ENCODE measurements at regions not wholly inside any gene's neighbourhood (a gene's known extent, or its start where the extent isn't known, plus 50 kb on each side); places are given as distances from the start of the nearest gene placed in this dataset.
A peak's percentile ranks its signal among the peaks of the same experiment; 100 is the strongest.

DNA sequence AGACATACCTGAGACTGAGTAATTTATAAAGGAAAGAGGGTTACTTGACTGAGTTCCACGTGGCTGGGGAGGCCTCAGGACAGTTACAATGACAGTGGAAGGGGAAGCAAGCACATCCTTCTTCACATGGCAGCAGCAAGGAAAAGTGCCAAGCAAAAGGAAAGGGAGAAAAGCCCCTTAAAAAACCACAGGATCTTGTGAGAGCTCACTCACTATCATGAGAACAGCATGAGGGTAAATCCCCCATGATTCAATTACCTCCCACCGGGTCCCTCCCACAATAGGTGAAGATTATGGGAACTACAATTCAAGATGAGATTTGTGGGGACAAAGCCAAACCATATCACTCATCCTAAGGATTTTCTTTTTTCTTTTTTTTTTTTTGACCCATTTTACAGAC lies 177.8 kb upstream of the EEA1 start:
- TF ChIP-seq, protein P1, sequence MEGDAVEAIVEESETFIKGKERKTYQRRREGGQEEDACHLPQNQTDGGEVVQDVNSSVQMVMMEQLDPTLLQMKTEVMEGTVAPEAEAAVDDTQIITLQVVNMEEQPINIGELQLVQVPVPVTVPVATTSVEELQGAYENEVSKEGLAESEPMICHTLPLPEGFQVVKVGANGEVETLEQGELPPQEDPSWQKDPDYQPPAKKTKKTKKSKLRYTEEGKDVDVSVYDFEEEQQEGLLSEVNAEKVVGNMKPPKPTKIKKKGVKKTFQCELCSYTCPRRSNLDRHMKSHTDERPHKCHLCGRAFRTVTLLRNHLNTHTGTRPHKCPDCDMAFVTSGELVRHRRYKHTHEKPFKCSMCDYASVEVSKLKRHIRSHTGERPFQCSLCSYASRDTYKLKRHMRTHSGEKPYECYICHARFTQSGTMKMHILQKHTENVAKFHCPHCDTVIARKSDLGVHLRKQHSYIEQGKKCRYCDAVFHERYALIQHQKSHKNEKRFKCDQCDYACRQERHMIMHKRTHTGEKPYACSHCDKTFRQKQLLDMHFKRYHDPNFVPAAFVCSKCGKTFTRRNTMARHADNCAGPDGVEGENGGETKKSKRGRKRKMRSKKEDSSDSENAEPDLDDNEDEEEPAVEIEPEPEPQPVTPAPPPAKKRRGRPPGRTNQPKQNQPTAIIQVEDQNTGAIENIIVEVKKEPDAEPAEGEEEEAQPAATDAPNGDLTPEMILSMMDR (IDR thresholded peaks at IDR 0.05; ENCODE audit: low read depth, low read length), result no peak
- no peak for DNase-seq (ENCODE audit: low read depth, low spot score)
- no peak overlapping the region for H3K4me3 ChIP-seq (ENCODE audit: low read depth, low read length)
- in situ Hi-C loops (cut with HindIII; ENCODE audit: low sequenced_read_pairs), result no loop called here

DNA sequence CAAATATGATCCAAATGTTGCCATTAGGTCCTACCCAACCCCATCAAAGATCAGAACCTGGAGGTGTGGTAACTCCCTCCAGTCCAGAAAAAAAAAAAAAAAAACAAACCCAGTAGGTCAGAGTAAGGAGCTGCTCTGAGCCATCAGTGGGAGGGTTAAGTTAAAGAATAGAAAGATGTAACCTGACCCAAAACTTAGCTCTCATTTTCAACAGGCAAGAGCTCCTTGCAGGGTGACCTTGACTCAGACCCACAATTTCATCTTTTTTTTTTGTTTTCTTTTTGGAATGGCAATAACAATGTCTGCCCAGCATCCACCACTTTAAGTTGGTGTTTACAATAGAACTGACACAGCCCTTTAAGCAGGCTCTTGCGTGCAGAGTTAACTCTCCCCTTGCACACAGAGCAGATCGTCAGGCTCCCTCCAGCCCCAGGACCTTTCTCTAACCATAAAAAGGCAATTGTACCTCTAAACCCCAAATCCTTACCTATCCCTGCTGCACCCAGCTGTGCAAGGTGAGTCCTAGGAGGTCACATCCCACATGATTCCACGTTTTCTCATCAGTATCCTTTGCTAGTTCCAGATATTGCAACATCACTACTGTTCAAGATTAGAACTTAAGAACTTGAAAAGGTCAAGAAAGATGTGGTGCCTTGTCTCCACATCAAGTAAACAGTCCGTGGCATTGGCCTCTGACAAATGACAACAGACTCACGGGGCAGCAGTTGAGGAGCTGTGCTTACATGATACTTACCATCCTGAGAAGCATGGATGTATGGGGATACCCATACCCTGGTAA lies 178.6 kb upstream of the EEA1 start:
- in situ Hi-C loops (cut with HindIII; ENCODE audit: low sequenced_read_pairs), result no loop called here
- H3K4me3 ChIP-seq (ENCODE audit: low read depth, low read length), result no peak overlapping the region
- TF ChIP-seq, protein P1 (IDR thresholded peaks at IDR 0.05; ENCODE audit: low read depth, low read length), result no peak
- peak; percentile 23 for DNase-seq (ENCODE audit: low read depth, low spot score)

DNA sequence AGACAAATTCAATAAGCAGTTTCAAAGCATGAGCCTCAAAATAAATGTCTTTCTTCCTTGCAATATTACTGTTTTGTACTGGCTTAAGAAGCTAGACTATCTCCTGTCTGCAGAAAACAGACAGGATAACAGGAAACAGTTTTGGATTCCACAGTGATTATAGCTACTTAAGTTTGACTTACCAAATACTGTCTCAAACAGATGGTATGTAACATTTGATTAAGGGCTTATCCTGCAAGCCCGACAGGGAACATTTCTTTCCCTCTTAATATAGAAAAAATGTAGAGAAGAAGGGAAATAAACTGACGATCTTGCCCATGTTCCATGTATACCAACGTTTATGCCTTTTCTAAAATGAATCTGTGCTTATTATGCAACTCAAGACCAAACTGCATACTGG lies 179.9 kb upstream of the EEA1 start:
- DNase-seq (ENCODE audit: low read depth, low spot score), result peak; percentile 54
- TF ChIP-seq, protein P1 (IDR thresholded peaks at IDR 0.05; ENCODE audit: low read depth, low read length), result no peak
- in situ Hi-C loops (cut with HindIII; ENCODE audit: low sequenced_read_pairs), result no loop called here
- H3K4me3 ChIP-seq (ENCODE audit: low read depth, low read length), result no peak overlapping the region

DNA sequence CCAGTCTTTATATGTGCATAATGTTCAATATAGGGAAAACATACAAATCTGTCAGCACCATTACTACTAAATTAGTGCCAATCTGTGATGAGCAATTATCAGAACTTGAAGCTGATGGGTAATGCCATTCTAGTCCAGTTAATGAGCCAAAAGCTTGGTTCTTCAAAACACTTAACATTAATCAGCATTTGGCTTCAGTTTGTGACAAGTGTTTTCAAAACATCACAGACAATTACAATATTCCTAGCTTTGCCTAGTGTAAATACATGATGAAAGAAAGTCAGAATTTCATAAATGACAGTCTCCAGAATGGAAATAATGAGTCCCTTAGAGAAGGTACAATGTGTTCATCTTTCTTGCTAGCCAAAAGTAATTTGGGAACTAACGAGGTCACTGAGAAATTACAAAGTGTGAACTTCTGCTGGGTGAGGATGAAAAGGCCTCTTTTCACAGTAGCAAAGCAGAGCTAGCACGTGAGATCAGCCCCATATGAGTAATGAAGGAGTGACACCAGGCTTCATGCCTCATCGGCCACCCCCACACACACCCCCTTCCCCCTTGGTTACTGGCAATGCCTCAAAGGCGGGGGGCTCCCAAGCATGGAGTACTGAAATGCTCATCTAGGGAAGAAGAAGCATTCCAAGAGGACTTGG lies 180.6 kb upstream of the EEA1 start:
- in situ Hi-C loops (cut with HindIII; ENCODE audit: low sequenced_read_pairs), result no loop called here
- no peak for DNase-seq (ENCODE audit: low read depth, low spot score)
- H3K4me3 ChIP-seq (ENCODE audit: low read depth, low read length), result no peak overlapping the region
- TF ChIP-seq, protein P1 (IDR thresholded peaks at IDR 0.05; ENCODE audit: low read depth, low read length), result no peak

DNA sequence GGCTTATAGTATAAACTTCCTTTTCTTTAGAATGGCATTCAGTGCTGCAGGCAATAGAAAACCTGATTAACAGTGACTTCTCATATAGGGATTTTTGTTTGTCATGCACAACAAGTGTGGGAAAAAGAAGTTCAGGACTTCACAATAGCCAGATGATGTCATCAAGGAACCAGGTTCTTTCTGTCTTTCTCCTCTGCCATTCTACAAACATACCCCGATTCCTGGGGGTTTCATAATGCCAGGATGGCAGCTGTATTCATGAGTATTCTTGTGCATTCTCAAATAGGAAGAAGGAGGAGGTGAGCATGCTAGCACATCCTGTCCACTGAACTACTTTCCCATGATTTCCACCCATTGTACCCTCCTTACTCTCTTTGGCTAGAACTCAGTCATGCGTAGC lies 182.7 kb upstream of the EEA1 start:
- in situ Hi-C loops (cut with HindIII; ENCODE audit: low sequenced_read_pairs), result no loop called here
- TF ChIP-seq, protein P1 (IDR thresholded peaks at IDR 0.05; ENCODE audit: low read depth, low read length), result no peak
- no peak overlapping the region for H3K4me3 ChIP-seq (ENCODE audit: low read depth, low read length)
- DNase-seq (ENCODE audit: low read depth, low spot score), result no peak

DNA sequence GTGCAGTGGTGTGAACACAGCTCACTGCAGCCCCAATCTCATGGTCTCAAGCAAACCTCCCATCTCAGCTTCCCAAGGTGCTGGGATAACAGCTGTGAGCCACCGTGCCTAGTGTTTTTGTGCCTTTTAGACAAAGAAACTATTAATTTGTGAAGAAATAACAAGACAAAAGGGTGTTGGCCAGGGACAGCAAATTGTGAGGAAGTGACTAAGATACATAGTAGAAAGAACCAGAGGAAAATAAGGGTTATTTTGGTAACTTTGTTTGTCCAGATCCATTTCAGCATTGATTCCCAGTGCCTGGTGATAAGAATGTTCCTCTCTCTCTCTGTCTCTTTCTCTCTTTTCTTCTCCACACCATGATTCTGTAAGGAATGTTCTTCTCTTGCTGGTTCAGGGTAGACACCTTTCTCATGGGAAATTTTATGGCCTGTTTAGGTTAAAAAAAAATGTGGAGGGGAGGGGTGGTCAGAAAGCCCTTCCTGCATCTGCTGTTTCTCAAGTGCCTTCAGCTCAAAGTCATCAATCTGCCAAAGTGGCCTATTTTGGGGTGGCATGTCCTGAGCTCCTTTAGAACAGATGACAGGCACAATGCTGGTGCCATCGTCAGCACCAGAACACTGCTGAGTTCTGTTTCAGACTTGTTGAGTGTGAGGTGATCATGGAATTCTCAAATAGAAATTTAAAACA lies 184.4 kb upstream of the EEA1 start:
- no peak overlapping the region for H3K4me3 ChIP-seq (ENCODE audit: low read depth, low read length)
- DNase-seq (ENCODE audit: low read depth, low spot score), result no peak
- in situ Hi-C loops (cut with HindIII; ENCODE audit: low sequenced_read_pairs), result no loop called here
- TF ChIP-seq, protein P1 (IDR thresholded peaks at IDR 0.05; ENCODE audit: low read depth, low read length), result no peak
